IMR-90 (cell line): ENCODE measurements at regions not wholly inside any gene's neighbourhood (a gene's known extent, or its start where the extent isn't known, plus 50 kb on each side); places are given as distances from the start of the nearest gene placed in this dataset.

Experiments
- ATAC-seq: fragments of 200-7000 bp; cut with Tn5 transposase; 2 replicates; pipeline ENCODE4 v1.9.1; 2020; ENCODE audit warnings: low read depth, mild to moderate bottlenecking, moderate library complexity
- BruUV-seq: library from RNA; stranded (reverse); fragments of 400-500 nt; replicated peaks from 2 replicates; lab custom pipeline; 2021; lab: Mats Ljungman, UMichigan
- CTCF ChIA-PET: fragments of 300-600 bp; formaldehyde crosslinking; extraction: SDS; loops from one replicate; lab custom pipeline; 2021; ENCODE audit warnings: antibody characterized with exemption; lab: Yijun Ruan, JAX
- POLR2A ChIA-PET: fragments of 300-600 bp; sonication (Branson Sonifier 250); formaldehyde crosslinking; loops from one replicate; lab custom pipeline; 2022; ENCODE audit warnings: antibody characterized with exemption; ENCODE audit not compliant: unreplicated experiment; lab: Charles Lee
- DNase-seq: peaks from one replicate; pipeline ENCODE4 v3.0.0; 2013
- H2AFZ ChIP-seq: replicated peaks from 2 replicates; pipeline ENCODE3; 2013; ENCODE audit warnings: low read length, mild to moderate bottlenecking; ENCODE audit not compliant: poor library complexity
- H2AK5ac ChIP-seq: 2 replicates; pipeline ENCODE4 v1.6.1; 2013; ENCODE audit warnings: low read depth, low read length, inconsistent platforms
- H2AK9ac ChIP-seq: replicated peaks from 2 replicates; pipeline ENCODE3; 2013; ENCODE audit warnings: mild to moderate bottlenecking, low read depth, low read length, moderate library complexity; ENCODE audit not compliant: poor library complexity
- H2BK120ac ChIP-seq: 2 replicates; pipeline ENCODE4 v1.6.1; 2013; ENCODE audit warnings: low read depth, low read length, inconsistent platforms
- H2BK15ac ChIP-seq: 3 replicates; pipeline ENCODE4 v1.6.1; 2013; ENCODE audit warnings: low read depth, low read length, inconsistent platforms
- H2BK20ac ChIP-seq: 2 replicates; pipeline ENCODE4 v1.6.1; 2013; ENCODE audit warnings: low read depth, mild to moderate bottlenecking, inconsistent platforms, low read length, moderate library complexity
- H2BK5ac ChIP-seq: 2 replicates; pipeline ENCODE4 v1.6.1; 2013; ENCODE audit warnings: mild to moderate bottlenecking, low read depth, low read length, inconsistent platforms; ENCODE audit not compliant: poor library complexity, severe bottlenecking
- H3K14ac ChIP-seq: replicated peaks from 2 replicates; pipeline ENCODE4 v1.6.1; 2013; ENCODE audit warnings: low read depth, low read length, inconsistent platforms
- H3K18ac ChIP-seq: 2 replicates; pipeline ENCODE4 v1.6.1; 2013; ENCODE audit warnings: low read depth, low read length, control low read depth
- H3K23ac ChIP-seq: 2 replicates; pipeline ENCODE4 v1.6.1; 2013; ENCODE audit warnings: low read depth, low read length, inconsistent platforms
- H3K27ac ChIP-seq: 2 replicates; pipeline ENCODE4 v1.5.1; 2013; ENCODE audit warnings: mild to moderate bottlenecking, control low read depth, low read length; ENCODE audit not compliant: insufficient read depth
- H3K27me3 ChIP-seq: 2 replicates; pipeline ENCODE4 v1.6.1; 2013; ENCODE audit warnings: low read length; ENCODE audit not compliant: control insufficient read depth, insufficient read depth
- H3K36me3 ChIP-seq: 2 replicates; pipeline ENCODE4 v1.6.1; 2013; ENCODE audit warnings: low read length, mixed read lengths; ENCODE audit not compliant: control insufficient read depth, insufficient read depth
- H3K4ac ChIP-seq: 2 replicates; pipeline ENCODE4 v1.6.1; 2013; ENCODE audit warnings: low read depth, low read length, inconsistent platforms
- H3K4me1 ChIP-seq: 2 replicates; pipeline ENCODE4 v1.6.1; 2013; ENCODE audit warnings: low read length, mixed read lengths; ENCODE audit not compliant: control insufficient read depth, insufficient read depth
- H3K4me2 ChIP-seq: 2 replicates; pipeline ENCODE4 v1.6.1; 2013; ENCODE audit warnings: low read depth, mild to moderate bottlenecking, control low read depth, low read length, moderate library complexity
- H3K4me3 ChIP-seq: 2 replicates; pipeline ENCODE4 v1.5.1; 2013; ENCODE audit warnings: low read depth, mild to moderate bottlenecking, control low read depth, low read length, moderate library complexity; ENCODE audit not compliant: insufficient read depth
- H3K56ac ChIP-seq: 2 replicates; pipeline ENCODE4 v1.6.1; 2013; ENCODE audit warnings: low read length, inconsistent platforms; ENCODE audit not compliant: insufficient read depth; ENCODE audit errors: extremely low read depth
- H3K79me1 ChIP-seq, 2 experiments: 2 replicates each; pipeline ENCODE4 v1.6.1; 2013; ENCODE audit warnings: low read length in 2 of 2, inconsistent platforms in 1 of 2, low read depth in 1 of 2
- H3K9ac ChIP-seq: 2 replicates; pipeline ENCODE4 v1.6.1; 2013; ENCODE audit warnings: low read depth, low read length, control low read depth
- H3K9me1 ChIP-seq: 2 replicates; pipeline ENCODE4 v1.6.1; 2013; ENCODE audit warnings: low read length, inconsistent platforms; ENCODE audit not compliant: insufficient read depth
- H3K9me3 ChIP-seq: 2 replicates; pipeline ENCODE4 v1.6.1; 2013; ENCODE audit warnings: low read length; ENCODE audit not compliant: control insufficient read depth, insufficient read depth
- H4K20me1 ChIP-seq: 2 replicates; pipeline ENCODE4 v1.6.1; 2013; ENCODE audit warnings: low read length, inconsistent platforms; ENCODE audit not compliant: insufficient read depth
- H4K5ac ChIP-seq: 2 replicates; pipeline ENCODE4 v1.6.1; 2013; ENCODE audit warnings: mild to moderate bottlenecking, low read depth, low read length, control low read depth
- H4K8ac ChIP-seq, 2 experiments: 2 replicates each; pipeline ENCODE4 v1.6.1; 2013; ENCODE audit warnings: low read depth in 2 of 2, low read length in 2 of 2, control low read depth in 1 of 2, inconsistent platforms in 1 of 2
- H4K91ac ChIP-seq: 2 replicates; pipeline ENCODE4 v1.6.1; 2013; ENCODE audit warnings: low read depth, low read length, inconsistent platforms; ENCODE audit not compliant: insufficient read depth
- CHD1 ChIP-seq: IDR thresholded peaks from 2 replicates; pipeline ENCODE4 v1.6.1; 2012; ENCODE audit warnings: low read depth, low read length, improper control_type of control experiment
- RCOR1 ChIP-seq: IDR thresholded peaks from 2 replicates; pipeline ENCODE4 v1.6.1; 2012; ENCODE audit warnings: mild to moderate bottlenecking, low read length, improper control_type of control experiment; ENCODE audit not compliant: insufficient replicate concordance
- RFX5 ChIP-seq: IDR thresholded peaks from 2 replicates; pipeline ENCODE4 v1.8.0; 2012; ENCODE audit warnings: low read depth, mild to moderate bottlenecking, low read length, moderate library complexity
- WGBS, 2 experiments: methylation state at CpG; one replicate each; pipeline versions ENCODE4 v1.1.5 to v1.1.7; 2013; ENCODE audit warnings: missing lambda C conversion rate in 2 of 2; ENCODE audit not compliant: insufficient read length in 1 of 2; ENCODE audit errors: extremely low coverage in 2 of 2; 5-methylcytosine and 5-hydroxymethylcytosine counted together
- dilution Hi-C: fragments of 300-500 bp; cut with HindIII; formaldehyde crosslinking; loops from one replicate; pipeline ENCODE4 v1.14.3; 2018; ENCODE audit warnings: low sequenced_read_pairs; ENCODE audit not compliant: unreplicated experiment
- in situ Hi-C: fragments of 300-500 bp; cut with MboI; formaldehyde crosslinking; loops from 3 replicates; pipeline ENCODE4 v1.14.3; 2019; ENCODE audit warnings: low sequenced_read_pairs, inconsistent platforms, mixed read lengths
- intact Hi-C: fragments of 100-400 bp; cut with micrococcal nuclease; formaldehyde crosslinking; loops from 2 replicates; pipeline ENCODE4 v1.10.0; 2022
- TF ChIP-seq, protein P1 (sequence below): fragments of 150-350 bp; IDR thresholded peaks from 2 replicates; pipeline ENCODE4 v1.6.1; 2017; ENCODE audit warnings: mild to moderate bottlenecking, antibody characterized with exemption, low read length, low read depth

DNA sequence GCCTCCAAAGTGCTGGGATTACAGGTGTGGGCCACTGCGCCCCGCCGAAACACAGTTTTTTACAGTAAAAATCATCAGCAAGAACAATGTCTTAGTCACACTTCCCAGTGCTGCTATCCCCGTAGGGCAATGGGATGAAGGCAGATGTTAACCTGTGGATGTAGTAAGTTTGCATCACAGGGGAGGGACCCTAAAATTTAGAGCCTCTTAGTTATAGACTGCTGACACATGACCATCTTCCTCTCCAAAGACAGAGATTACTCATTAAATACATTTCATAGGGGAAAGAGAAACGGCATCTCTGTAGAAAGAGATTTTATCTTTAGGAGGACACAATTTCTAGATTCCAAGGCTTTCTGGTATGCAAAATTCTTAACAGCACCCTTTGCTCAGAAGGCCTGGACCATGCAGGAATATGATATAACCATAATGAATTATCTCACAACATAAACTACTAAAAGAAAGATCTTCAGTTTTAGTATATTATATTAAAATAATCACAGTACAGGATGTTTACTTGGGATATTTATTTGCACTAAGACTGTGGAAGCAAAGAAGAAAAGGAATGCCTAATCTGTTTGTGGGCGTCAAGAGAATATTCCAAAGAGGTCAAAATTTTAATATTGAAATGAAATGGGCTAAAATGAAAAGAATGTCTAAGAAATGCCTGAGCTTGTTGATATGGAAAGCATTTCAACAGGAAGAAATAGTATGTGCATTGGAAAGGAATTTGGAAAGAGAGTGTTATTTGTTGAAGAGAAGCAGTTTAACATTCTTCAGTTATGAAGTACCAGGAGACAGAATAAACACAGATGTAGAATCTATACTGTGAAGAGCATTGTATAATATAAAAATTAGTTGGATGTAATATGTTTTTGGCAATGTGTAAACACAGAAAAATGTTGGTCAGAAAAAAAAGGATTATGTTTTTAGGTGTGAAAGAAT lies 1228.3 kb upstream of the CHAC2 start:
- H2BK20ac ChIP-seq = peak overlapping the region; percentile 97
- peak overlapping the region; percentile 97 for H2BK120ac ChIP-seq
- ATAC-seq = peak; percentile 88
- BruUV-seq = no TSS peak
- WGBS, 2 experiments = no CpG with 5 or more reads among the region's 6 CpGs
- DNase-seq = peak; percentile 86
- H3K9me1 ChIP-seq = no peaks in the 10 kb centered on the region; the same call in 1 of the 2 replicates
- dilution Hi-C loops = no loop called here
- no peak for TF ChIP-seq CHD1
- TF ChIP-seq RFX5 = no peak
- no peak for TF ChIP-seq RCOR1
- TF ChIP-seq, protein P1, sequence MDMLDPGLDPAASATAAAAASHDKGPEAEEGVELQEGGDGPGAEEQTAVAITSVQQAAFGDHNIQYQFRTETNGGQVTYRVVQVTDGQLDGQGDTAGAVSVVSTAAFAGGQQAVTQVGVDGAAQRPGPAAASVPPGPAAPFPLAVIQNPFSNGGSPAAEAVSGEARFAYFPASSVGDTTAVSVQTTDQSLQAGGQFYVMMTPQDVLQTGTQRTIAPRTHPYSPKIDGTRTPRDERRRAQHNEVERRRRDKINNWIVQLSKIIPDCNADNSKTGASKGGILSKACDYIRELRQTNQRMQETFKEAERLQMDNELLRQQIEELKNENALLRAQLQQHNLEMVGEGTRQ = no peak
- H2BK5ac ChIP-seq = peak overlapping the region; percentile 99
- peak overlapping the region; percentile 96 for H3K4ac ChIP-seq
- peak overlapping the region; percentile 91 for H3K56ac ChIP-seq
- peak overlapping the region; percentile 95 for H4K91ac ChIP-seq
- H2AK5ac ChIP-seq = peak overlapping the region; percentile 58
- peak overlapping the region; percentile 66; the same call in 1 of the 2 replicates for H3K4me2 ChIP-seq
- in situ Hi-C loops = no loop called here
- no peaks in the 10 kb centered on the region for H3K79me1 ChIP-seq
- no peaks in the 10 kb centered on the region for H4K20me1 ChIP-seq
- POLR2A ChIA-PET = interaction anchor here (0.6 kb wide), 1 partner anchor 1069 kb away, joined by 4 read pairs; no protein-coding TSS in a partner anchor
- intact Hi-C loops = loop anchor here (2.0 to 10.0 kb wide), 6 partner anchors 114 to 2004 kb away; no protein-coding TSS in a partner anchor
- peak overlapping the region; percentile 91 for H3K23ac ChIP-seq
- peak overlapping the region; percentile 8; the same call in 1 of the 3 replicates for H2BK15ac ChIP-seq
- no peaks in the 10 kb centered on the region for H3K36me3 ChIP-seq
- H2AK9ac ChIP-seq = no peak overlapping the region
- no peak overlapping the region for H2AFZ ChIP-seq
- H3K14ac ChIP-seq = peak overlapping the region; percentile 83
- H3K18ac ChIP-seq = peak overlapping the region; percentile 100
- CTCF ChIA-PET = no interaction called here
- peak overlapping the region; percentile 98 for H4K5ac ChIP-seq
- peaks cover 12% of the 10 kb centered on the region for H3K4me1 ChIP-seq
- peak overlapping the region; percentile 98 for H3K27ac ChIP-seq
- H3K9ac ChIP-seq = peak overlapping the region; percentile 65; the same call in 1 of the 2 replicates
- no peak overlapping the region for H3K4me3 ChIP-seq
- H4K8ac ChIP-seq = peak overlapping the region; percentile 71 to 89
- no peaks in the 10 kb centered on the region for H3K9me3 ChIP-seq
- no peaks in the 10 kb centered on the region for H3K27me3 ChIP-seq
